VCaP (cell line): ENCODE measurements at regions not wholly inside any gene's neighbourhood (a gene's known extent, or its start where the extent isn't known, plus 50 kb on each side); places are given as distances from the start of the nearest gene placed in this dataset.
A peak's percentile ranks its signal among the peaks of the same experiment; 100 is the strongest.
"Not testable (repeated sequence)": the region's sequence is repeated elsewhere in the genome, so short reads cannot be mapped to it uniquely, and the experiment has no call there.

ENCODE experiments used
- H3K27ac ChIP-seq: fragments of 450-650 bp; 2 replicates; pipeline ENCODE4 v1.5.1; 2017
- TF ChIP-seq, protein P1 (sequence below): fragments of 450-650 bp; conservative IDR thresholded peaks from 2 replicates; pipeline ENCODE4 v1.5.1; 2017; ENCODE audit warnings: mild to moderate bottlenecking, moderate library complexity

DNA sequence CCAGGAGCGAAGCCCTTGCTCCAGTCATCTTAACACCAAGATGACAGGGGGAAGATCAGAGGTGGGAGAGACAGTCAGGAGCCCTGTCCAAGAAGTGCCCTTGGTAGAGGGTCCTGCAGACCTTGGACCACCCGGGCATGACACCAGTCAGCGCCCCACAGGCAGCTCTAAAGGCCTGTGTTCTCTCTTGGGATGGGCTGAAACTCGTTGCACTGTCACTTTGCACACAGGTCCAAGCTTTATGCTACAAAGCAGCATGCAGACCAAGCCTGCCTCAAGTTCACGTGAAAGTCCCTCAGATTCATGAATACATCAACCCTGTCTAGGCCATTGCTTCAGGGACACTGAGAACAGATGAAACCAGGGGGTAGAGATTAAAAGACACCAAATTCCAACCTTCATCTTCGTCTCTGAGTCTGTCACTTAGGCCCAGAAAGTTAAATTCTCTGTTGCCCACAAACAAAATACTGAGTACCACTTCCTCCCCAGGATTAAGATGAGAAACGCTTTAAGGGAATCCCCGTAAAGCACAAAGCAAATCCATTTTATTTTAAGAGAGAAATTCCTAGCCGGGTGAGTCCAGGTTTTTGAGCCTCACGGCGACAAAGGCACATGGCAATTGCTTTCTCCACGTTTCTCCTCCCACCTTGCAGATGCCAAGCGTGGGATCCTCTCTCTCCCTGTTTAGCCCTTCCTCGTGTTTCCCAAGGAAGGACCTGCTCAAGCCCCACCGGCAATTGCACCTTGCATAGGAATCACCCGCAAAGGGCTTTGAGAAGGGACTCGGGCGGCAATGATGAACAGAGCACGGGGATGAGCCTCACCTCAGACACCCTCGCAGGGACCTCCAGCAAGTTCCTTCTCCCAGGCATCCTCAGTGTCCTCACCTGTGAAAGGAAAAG, 75.0 kb upstream of the ID2 start:
- peak overlapping the region; percentile 63 for H3K27ac ChIP-seq
- TF ChIP-seq, protein P1, sequence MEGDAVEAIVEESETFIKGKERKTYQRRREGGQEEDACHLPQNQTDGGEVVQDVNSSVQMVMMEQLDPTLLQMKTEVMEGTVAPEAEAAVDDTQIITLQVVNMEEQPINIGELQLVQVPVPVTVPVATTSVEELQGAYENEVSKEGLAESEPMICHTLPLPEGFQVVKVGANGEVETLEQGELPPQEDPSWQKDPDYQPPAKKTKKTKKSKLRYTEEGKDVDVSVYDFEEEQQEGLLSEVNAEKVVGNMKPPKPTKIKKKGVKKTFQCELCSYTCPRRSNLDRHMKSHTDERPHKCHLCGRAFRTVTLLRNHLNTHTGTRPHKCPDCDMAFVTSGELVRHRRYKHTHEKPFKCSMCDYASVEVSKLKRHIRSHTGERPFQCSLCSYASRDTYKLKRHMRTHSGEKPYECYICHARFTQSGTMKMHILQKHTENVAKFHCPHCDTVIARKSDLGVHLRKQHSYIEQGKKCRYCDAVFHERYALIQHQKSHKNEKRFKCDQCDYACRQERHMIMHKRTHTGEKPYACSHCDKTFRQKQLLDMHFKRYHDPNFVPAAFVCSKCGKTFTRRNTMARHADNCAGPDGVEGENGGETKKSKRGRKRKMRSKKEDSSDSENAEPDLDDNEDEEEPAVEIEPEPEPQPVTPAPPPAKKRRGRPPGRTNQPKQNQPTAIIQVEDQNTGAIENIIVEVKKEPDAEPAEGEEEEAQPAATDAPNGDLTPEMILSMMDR: no peak

DNA sequence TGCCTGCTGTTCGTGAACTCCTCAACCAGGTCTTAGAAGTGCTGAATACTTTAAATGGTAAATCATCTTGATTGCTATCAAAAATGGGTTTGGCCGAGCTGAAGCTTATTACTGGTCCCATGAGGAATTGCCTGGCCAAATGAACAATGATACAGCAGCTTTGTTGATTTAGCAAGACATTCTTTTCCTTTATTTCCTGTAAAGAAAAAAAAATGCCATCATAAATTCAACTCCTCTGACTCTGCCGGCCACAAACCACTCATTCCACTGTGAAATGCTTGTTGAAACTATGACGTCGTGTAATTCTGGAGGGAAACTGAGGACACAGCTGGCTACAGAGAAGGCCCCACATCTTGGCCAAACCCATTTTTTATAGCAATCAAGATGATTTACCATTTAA, 74.2 kb upstream of the ID2 start:
- H3K27ac ChIP-seq: peak overlapping the region; percentile 63
- TF ChIP-seq, protein P1: no peak

DNA sequence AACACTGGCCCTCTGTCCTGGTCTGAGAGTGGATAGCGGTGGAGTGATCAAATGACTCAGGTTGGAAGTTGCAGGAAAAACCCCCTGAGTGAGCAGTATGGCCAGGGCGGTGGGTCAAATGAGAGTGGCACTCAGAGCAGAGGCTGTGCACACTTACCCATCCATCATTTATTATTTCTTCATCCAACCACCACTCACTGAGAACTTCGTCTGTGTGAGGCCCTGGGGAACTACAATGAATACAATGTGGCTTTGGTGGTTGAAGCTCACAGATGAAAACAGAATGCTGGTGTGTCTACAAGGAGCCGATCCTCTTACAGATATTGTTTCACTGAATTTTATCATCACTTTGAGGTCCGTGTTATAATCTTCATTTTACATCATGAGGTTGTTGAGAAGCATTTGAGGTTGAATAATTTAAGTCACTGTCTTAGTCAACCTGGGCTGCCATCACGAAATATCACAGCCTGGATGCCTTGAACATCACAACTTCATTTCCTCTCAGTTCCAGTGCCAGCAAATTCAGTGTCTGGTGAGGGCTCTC, 73.4 kb upstream of the ID2 start:
- TF ChIP-seq, protein P1: no peak
- peak overlapping the region; percentile 63; the same call in 1 of the 2 replicates for H3K27ac ChIP-seq

DNA sequence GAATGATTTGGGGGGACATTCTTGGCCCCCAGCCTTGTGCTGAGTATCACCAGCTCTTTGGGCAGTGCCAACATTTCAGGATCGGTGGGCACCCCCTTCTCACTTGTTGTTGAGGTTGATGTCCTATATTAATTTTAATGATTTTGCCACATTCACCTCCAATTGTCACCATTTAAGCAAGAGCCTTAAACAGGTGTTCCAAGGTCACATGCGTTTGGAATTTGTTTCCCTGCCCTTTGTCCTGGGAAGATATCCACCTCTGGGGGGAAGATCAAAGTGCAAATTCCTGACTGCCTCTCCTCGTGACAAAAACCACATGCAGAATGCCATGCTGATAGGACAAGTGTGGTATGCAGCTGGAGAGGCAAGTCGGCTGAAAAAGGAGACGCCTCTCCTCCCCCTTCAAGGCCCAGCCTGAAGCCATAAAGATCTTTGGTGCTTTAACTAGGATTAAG, 72.5 kb upstream of the ID2 start:
- TF ChIP-seq, protein P1: no peak
- H3K27ac ChIP-seq: no peak overlapping the region

DNA sequence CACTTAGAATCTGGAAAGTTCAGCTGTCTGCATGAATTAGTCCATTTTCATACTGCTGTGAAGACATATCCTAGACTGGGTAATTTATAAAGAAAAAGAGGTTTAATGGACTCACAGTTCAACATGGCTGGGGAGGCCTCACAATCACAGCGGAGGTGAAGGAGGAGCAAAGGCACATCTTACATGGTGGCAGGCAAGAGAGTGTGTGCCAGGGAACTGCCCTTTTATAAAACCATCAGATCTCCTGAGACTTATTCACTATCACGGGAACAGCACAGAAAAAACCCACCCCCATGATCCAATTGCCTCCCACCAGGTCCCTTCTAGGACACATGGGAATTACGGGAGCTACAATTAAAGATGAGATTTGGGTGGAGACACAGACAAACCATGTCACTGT, 71.1 kb upstream of the ID2 start:
- H3K27ac ChIP-seq: not testable (repeated sequence)

DNA sequence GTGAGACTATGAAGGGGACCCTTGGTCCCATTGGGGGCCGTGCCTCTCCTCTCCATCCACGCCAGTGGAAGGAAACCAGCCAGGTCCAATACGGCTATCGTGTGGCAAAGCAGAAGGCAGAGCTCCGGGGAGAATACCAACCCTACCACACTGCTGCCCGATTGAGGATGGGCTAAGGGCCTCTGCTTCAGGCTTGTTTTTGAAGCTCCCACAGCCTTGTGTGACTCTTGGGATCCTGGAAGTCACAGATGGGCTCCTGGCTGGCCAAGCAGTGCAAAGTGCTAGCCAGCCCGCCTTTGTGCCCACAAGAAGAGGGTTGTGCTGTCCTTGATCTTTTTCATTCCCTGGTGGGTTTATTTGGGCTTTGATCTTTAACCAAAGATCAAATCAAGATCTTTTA, 70.6 kb upstream of the ID2 start:
- no peak overlapping the region for H3K27ac ChIP-seq
- TF ChIP-seq, protein P1: no peak

DNA sequence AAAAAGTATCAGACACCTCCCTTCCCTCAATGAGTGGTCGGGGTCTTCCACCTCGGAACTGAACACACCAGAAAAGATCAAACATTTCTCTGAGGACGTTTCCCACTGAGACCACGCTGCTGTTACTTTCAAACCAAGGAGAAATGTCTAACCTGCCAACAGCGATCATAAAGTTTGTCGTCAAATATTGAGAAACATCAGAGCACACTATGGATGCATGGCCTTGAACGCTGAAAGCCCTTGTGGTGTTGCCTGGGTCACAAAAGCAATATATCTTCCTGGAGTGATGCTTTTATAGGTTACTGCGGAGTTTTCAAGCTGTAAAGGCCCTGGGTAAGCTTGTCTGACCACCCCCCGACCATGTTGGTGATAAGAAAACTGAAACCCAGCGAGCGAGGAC, 70.2 kb upstream of the ID2 start:
- no peak overlapping the region for H3K27ac ChIP-seq
- TF ChIP-seq, protein P1: no peak

DNA sequence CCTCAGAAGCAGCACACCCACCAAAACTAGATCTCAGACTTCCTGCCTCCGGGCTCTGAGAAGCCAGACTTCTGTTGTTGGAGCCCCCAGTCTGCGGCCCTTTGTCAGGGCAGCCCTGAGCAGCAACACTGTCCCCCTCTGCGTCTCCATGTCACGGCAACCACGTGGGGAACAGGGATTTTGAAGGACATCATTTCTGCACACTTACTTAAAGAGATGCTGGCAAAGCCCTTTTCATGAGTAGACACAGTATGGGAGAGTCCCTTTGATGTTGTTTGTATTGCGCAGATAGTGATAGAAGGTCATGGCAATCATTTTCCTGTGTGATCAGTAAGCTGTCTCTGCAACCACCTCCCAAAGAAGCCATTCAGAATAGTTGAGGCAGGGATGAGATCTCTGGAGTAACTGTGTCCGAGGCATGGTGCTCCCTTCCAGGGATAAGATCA, 69.1 kb upstream of the ID2 start:
- H3K27ac ChIP-seq: no peak overlapping the region; the same call in 1 of the 2 replicates
- TF ChIP-seq, protein P1: no peak

DNA sequence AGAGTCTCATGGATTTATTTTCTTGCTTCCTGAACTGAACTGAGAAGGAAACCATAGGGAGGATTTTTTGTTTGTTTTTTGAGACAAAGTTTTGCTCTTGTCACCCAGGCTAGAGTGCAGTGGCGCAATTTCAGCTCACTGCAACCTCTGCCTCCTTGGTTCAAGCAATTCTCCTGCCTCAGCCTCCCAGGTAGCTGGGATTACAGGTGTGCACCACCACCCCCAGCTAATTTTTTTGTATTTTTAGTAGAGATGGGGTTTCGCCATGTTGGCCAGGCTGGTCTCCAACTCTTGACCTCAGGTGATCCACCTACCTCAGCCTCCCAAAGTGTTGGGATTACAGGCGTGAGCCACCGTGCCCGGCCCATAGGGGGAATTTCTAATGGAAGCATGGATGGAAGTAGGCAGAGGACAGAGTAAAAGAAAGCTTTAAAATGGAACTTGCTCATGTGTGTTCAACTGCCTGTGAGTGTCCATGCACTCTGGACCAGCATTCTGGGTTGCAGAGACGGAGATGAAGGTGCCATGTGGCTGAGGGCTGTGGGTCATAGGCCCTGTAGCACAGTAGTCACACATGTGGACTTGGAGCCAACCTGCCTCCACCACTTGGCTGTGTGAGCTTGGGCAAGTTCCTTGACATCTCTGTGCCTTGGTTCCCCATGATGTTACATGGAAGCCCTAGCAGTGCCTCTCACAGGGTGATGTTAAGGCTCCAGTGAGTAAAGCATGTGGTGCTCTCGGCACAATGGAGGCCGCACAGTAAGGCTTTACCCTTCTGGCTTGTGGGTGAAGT, 68.5 kb upstream of the ID2 start:
- H3K27ac ChIP-seq: not testable (repeated sequence)
